Neural cell (in vitro differentiated cells): ENCODE measurements at regions not wholly inside any gene's neighbourhood (a gene's known extent, or its start where the extent isn't known, plus 50 kb on each side); places are given as distances from the start of the nearest gene placed in this dataset.

Source experiments
- H2AFZ ChIP-seq: fragments of 200-600, 300-800 bp; sonication (generic), shearing (Covaris generic); 2 replicates; pipeline ENCODE4 v1.6.0; 2014; ENCODE audit warnings: low read depth, mild to moderate bottlenecking, antibody characterized with exemption, low read length, moderate library complexity
- H3F3A ChIP-seq: fragments of 200-600 bp; shearing (Covaris generic); 2 replicates; pipeline ENCODE4 v1.6.1; 2016; ENCODE audit warnings: mild to moderate bottlenecking, moderate library complexity, mixed read lengths, antibody characterized with exemption, low read length; ENCODE audit not compliant: insufficient read depth, poor library complexity, severe bottlenecking
- H3K27ac ChIP-seq: fragments of 200-600, 300-800 bp; sonication (generic), shearing (Covaris generic); 2 replicates; pipeline ENCODE4 v1.5.1; 2014; ENCODE audit warnings: mild to moderate bottlenecking, low read length, moderate library complexity
- H3K27me3 ChIP-seq: fragments of 300-800, 200-600 bp; sonication (generic), shearing (Covaris generic); 2 replicates; pipeline ENCODE4 v1.6.0; 2014; ENCODE audit warnings: mild to moderate bottlenecking, low read depth, low read length, moderate library complexity; ENCODE audit not compliant: insufficient read depth
- H3K36me3 ChIP-seq: fragments of 300-800, 200-600 bp; sonication (generic), shearing (Covaris generic); 2 replicates; pipeline ENCODE4 v1.5.1; 2014; ENCODE audit warnings: mild to moderate bottlenecking, antibody characterized with exemption, low read length, moderate library complexity; ENCODE audit not compliant: insufficient read depth
- H3K4me2 ChIP-seq: fragments of 300-800, 200-600 bp; sonication (generic), shearing (Covaris generic); 2 replicates; pipeline ENCODE4 v1.6.0; 2014; ENCODE audit warnings: mild to moderate bottlenecking, low read length
- H3K4me3 ChIP-seq: fragments of 300-800, 200-600 bp; sonication (generic), shearing (Covaris generic); 2 replicates; pipeline ENCODE4 v1.5.1; 2014; ENCODE audit warnings: mild to moderate bottlenecking, low read length, moderate library complexity
- H3K79me2 ChIP-seq: fragments of 200-600 bp; shearing (Covaris generic); replicated peaks from 2 replicates; pipeline ENCODE4 v1.6.0; 2014; ENCODE audit warnings: mild to moderate bottlenecking, low read length, moderate library complexity; ENCODE audit not compliant: insufficient read depth
- H3K9ac ChIP-seq: fragments of 300-800, 200-600 bp; sonication (generic), shearing (Covaris generic); 2 replicates; pipeline ENCODE4 v1.6.1; 2016; ENCODE audit warnings: mild to moderate bottlenecking, low read length, mixed read lengths
- H3K9me2 ChIP-seq: fragments of 200-600 bp; shearing (Covaris generic); 2 replicates; pipeline ENCODE4 v1.6.1; 2016; ENCODE audit warnings: mild to moderate bottlenecking, low read length, mixed read lengths; ENCODE audit not compliant: insufficient read depth
- H3K9me3 ChIP-seq: fragments of 200-600, 300-800 bp; sonication (generic), shearing (Covaris generic); 2 replicates; pipeline ENCODE4 v1.6.1; 2016; ENCODE audit warnings: mild to moderate bottlenecking, mixed run types, low read length, moderate library complexity, mixed read lengths
- H4K20me1 ChIP-seq: fragments of 200-600 bp; shearing (Covaris generic); 2 replicates; pipeline ENCODE4 v1.6.1; 2016; ENCODE audit warnings: mild to moderate bottlenecking, mixed run types; ENCODE audit not compliant: insufficient read depth
- EP300 ChIP-seq: fragments of 450-650 bp; conservative IDR thresholded peaks from 2 replicates; pipeline ENCODE4 v1.6.1; 2014; ENCODE audit warnings: antibody characterized with exemption, mild to moderate bottlenecking, moderate library complexity; ENCODE audit not compliant: poor library complexity, severe bottlenecking
- EZH2 ChIP-seq: fragments of 200-600, 300-800 bp; shearing (Covaris generic), sonication (generic); IDR thresholded peaks from 2 replicates; pipeline ENCODE4 v1.6.1; 2014; ENCODE audit warnings: antibody characterized with exemption, low read length, borderline replicate concordance, mild to moderate bottlenecking; ENCODE audit not compliant: insufficient read depth, poor library complexity, severe bottlenecking
- MXI1 ChIP-seq: fragments of 450-650 bp; conservative IDR thresholded peaks from 2 replicates; pipeline ENCODE4 v1.6.1; 2014; ENCODE audit warnings: antibody characterized with exemption, mild to moderate bottlenecking; ENCODE audit not compliant: poor library complexity, severe bottlenecking
- POLR2AphosphoS5 ChIP-seq: IDR thresholded peaks from 2 replicates; pipeline ENCODE4 v1.6.1; 2012
- RAD21 ChIP-seq: fragments of 450-650 bp; conservative IDR thresholded peaks from 2 replicates; pipeline ENCODE4 v1.6.1; 2014; ENCODE audit warnings: antibody characterized with exemption, mild to moderate bottlenecking, moderate library complexity
- REST ChIP-seq: IDR thresholded peaks from 2 replicates; pipeline ENCODE4 v1.6.1; 2012; ENCODE audit warnings: borderline replicate concordance
- SMC3 ChIP-seq: fragments of 450-650 bp; conservative IDR thresholded peaks from 2 replicates; pipeline ENCODE4 v1.6.1; 2014; ENCODE audit warnings: antibody characterized with exemption, mild to moderate bottlenecking, moderate library complexity; ENCODE audit not compliant: poor library complexity
- TAF1 ChIP-seq: IDR thresholded peaks from 2 replicates; pipeline ENCODE4 v1.6.1; 2012; ENCODE audit warnings: low read depth
- TF ChIP-seq, protein P1 (sequence below): fragments of 450-650 bp; IDR thresholded peaks from 2 replicates; pipeline ENCODE4 v1.5.1; 2014; ENCODE audit warnings: antibody characterized with exemption, mild to moderate bottlenecking, moderate library complexity; ENCODE audit not compliant: poor library complexity, severe bottlenecking

GRCh38 chr5:53287573-53287972, 178.0 kb upstream of the MOCS2 start:
- no peak overlapping the region for H2AFZ ChIP-seq
- no peak overlapping the region for H3K9ac ChIP-seq
- H3K4me3 ChIP-seq = no peak overlapping the region
- H3F3A ChIP-seq = no peaks in the 10 kb centered on the region
- H3K4me2 ChIP-seq = no peak overlapping the region
- H3K27me3 ChIP-seq = no peaks in the 10 kb centered on the region
- H3K9me3 ChIP-seq = no peaks in the 10 kb centered on the region
- H3K36me3 ChIP-seq = no peaks in the 10 kb centered on the region
- no peaks in the 10 kb centered on the region for H3K9me2 ChIP-seq
- no peak overlapping the region for H3K27ac ChIP-seq
- TF ChIP-seq POLR2AphosphoS5 = no peak
- TF ChIP-seq, protein P1, sequence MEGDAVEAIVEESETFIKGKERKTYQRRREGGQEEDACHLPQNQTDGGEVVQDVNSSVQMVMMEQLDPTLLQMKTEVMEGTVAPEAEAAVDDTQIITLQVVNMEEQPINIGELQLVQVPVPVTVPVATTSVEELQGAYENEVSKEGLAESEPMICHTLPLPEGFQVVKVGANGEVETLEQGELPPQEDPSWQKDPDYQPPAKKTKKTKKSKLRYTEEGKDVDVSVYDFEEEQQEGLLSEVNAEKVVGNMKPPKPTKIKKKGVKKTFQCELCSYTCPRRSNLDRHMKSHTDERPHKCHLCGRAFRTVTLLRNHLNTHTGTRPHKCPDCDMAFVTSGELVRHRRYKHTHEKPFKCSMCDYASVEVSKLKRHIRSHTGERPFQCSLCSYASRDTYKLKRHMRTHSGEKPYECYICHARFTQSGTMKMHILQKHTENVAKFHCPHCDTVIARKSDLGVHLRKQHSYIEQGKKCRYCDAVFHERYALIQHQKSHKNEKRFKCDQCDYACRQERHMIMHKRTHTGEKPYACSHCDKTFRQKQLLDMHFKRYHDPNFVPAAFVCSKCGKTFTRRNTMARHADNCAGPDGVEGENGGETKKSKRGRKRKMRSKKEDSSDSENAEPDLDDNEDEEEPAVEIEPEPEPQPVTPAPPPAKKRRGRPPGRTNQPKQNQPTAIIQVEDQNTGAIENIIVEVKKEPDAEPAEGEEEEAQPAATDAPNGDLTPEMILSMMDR = no peak
- TF ChIP-seq REST = no peak
- no peak for TF ChIP-seq SMC3
- no peak for TF ChIP-seq EZH2
- TF ChIP-seq EP300 = no peak
- TF ChIP-seq TAF1 = no peak
- no peak for TF ChIP-seq RAD21
- no peak for TF ChIP-seq MXI1
- H3K79me2 ChIP-seq = no peaks in the 10 kb centered on the region
- no peaks in the 10 kb centered on the region for H4K20me1 ChIP-seq

DNA sequence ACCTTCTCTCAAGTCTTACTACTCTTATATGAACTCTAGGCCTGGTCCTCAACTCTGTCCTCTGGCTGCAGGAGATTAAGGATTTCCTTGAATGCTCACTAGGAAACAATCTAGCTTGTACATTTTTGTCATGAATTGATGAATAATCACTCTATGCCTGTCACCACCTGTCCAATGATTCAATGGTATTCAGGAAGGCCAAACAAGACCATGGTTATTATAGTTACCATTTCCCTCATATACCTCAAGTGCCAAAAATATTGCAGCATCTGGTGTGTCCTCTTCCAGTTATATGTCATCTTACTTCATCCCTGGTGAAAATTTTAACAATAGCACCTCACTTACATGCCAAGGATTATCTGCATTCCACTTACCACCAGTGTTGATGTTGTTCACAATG, 179.0 kb upstream of the MOCS2 start:
- H3K9me2 ChIP-seq = no peaks in the 10 kb centered on the region

More for the DNA sequence above, 179.0 kb upstream of the MOCS2 start:
- Histone ChIP-seq H3K36me3 (no peaks in the 10 kb centered on the region), H2AFZ (no peak overlapping the region), H3K4me3 (no peak overlapping the region), H3K9me3 (no peaks in the 10 kb centered on the region), H4K20me1 (no peaks in the 10 kb centered on the region), H3K79me2 (no peaks in the 10 kb centered on the region), H3K27ac (no peak overlapping the region), H3F3A (no peaks in the 10 kb centered on the region), H3K4me2 (no peak overlapping the region), H3K9ac (no peak overlapping the region), H3K27me3 (no peaks in the 10 kb centered on the region)
- TF ChIP-seq REST = no peak
- no peak for TF ChIP-seq MXI1
- no peak for TF ChIP-seq SMC3
- no peak for TF ChIP-seq EP300
- TF ChIP-seq, protein P1 = no peak
- no peak for TF ChIP-seq RAD21
- no peak for TF ChIP-seq POLR2AphosphoS5
- no peak for TF ChIP-seq TAF1
- TF ChIP-seq EZH2 = no peak
